IMR-90 (cell line): ENCODE measurements at regions not wholly inside any gene's neighbourhood (a gene's known extent, or its start where the extent isn't known, plus 50 kb on each side); places are given as distances from the start of the nearest gene placed in this dataset.
A peak's percentile ranks its signal among the peaks of the same experiment; 100 is the strongest.

Experiments used
- ATAC-seq: fragments of 200-7000 bp; cut with Tn5 transposase; 2 replicates; pipeline ENCODE4 v1.9.1; 2020; ENCODE audit warnings: low read depth, mild to moderate bottlenecking, moderate library complexity
- BruUV-seq: library from RNA; stranded (reverse); fragments of 400-500 nt; replicated peaks from 2 replicates; lab custom pipeline; 2021; lab: Mats Ljungman, UMichigan
- CTCF ChIA-PET: fragments of 300-600 bp; formaldehyde crosslinking; extraction: SDS; loops from one replicate; lab custom pipeline; 2021; ENCODE audit warnings: antibody characterized with exemption; lab: Yijun Ruan, JAX
- POLR2A ChIA-PET: fragments of 300-600 bp; sonication (Branson Sonifier 250); formaldehyde crosslinking; loops from one replicate; lab custom pipeline; 2022; ENCODE audit warnings: antibody characterized with exemption; ENCODE audit not compliant: unreplicated experiment; lab: Charles Lee
- DNase-seq: peaks from one replicate; pipeline ENCODE4 v3.0.0; 2013
- H2AFZ ChIP-seq: replicated peaks from 2 replicates; pipeline ENCODE3; 2013; ENCODE audit warnings: low read length, mild to moderate bottlenecking; ENCODE audit not compliant: poor library complexity
- H2AK5ac ChIP-seq: 2 replicates; pipeline ENCODE4 v1.6.1; 2013; ENCODE audit warnings: low read depth, low read length, inconsistent platforms
- H2AK9ac ChIP-seq: replicated peaks from 2 replicates; pipeline ENCODE3; 2013; ENCODE audit warnings: mild to moderate bottlenecking, low read depth, low read length, moderate library complexity; ENCODE audit not compliant: poor library complexity
- H2BK120ac ChIP-seq: 2 replicates; pipeline ENCODE4 v1.6.1; 2013; ENCODE audit warnings: low read depth, low read length, inconsistent platforms
- H2BK15ac ChIP-seq: 3 replicates; pipeline ENCODE4 v1.6.1; 2013; ENCODE audit warnings: low read depth, low read length, inconsistent platforms
- H2BK20ac ChIP-seq: 2 replicates; pipeline ENCODE4 v1.6.1; 2013; ENCODE audit warnings: low read depth, mild to moderate bottlenecking, inconsistent platforms, low read length, moderate library complexity
- H2BK5ac ChIP-seq: 2 replicates; pipeline ENCODE4 v1.6.1; 2013; ENCODE audit warnings: mild to moderate bottlenecking, low read depth, low read length, inconsistent platforms; ENCODE audit not compliant: poor library complexity, severe bottlenecking
- H3K14ac ChIP-seq: replicated peaks from 2 replicates; pipeline ENCODE4 v1.6.1; 2013; ENCODE audit warnings: low read depth, low read length, inconsistent platforms
- H3K18ac ChIP-seq: 2 replicates; pipeline ENCODE4 v1.6.1; 2013; ENCODE audit warnings: low read depth, low read length, control low read depth
- H3K23ac ChIP-seq: 2 replicates; pipeline ENCODE4 v1.6.1; 2013; ENCODE audit warnings: low read depth, low read length, inconsistent platforms
- H3K27ac ChIP-seq: 2 replicates; pipeline ENCODE4 v1.5.1; 2013; ENCODE audit warnings: mild to moderate bottlenecking, control low read depth, low read length; ENCODE audit not compliant: insufficient read depth
- H3K27me3 ChIP-seq: 2 replicates; pipeline ENCODE4 v1.6.1; 2013; ENCODE audit warnings: low read length; ENCODE audit not compliant: control insufficient read depth, insufficient read depth
- H3K36me3 ChIP-seq: 2 replicates; pipeline ENCODE4 v1.6.1; 2013; ENCODE audit warnings: low read length, mixed read lengths; ENCODE audit not compliant: control insufficient read depth, insufficient read depth
- H3K4ac ChIP-seq: 2 replicates; pipeline ENCODE4 v1.6.1; 2013; ENCODE audit warnings: low read depth, low read length, inconsistent platforms
- H3K4me1 ChIP-seq: 2 replicates; pipeline ENCODE4 v1.6.1; 2013; ENCODE audit warnings: low read length, mixed read lengths; ENCODE audit not compliant: control insufficient read depth, insufficient read depth
- H3K4me2 ChIP-seq: 2 replicates; pipeline ENCODE4 v1.6.1; 2013; ENCODE audit warnings: low read depth, mild to moderate bottlenecking, control low read depth, low read length, moderate library complexity
- H3K4me3 ChIP-seq: 2 replicates; pipeline ENCODE4 v1.5.1; 2013; ENCODE audit warnings: low read depth, mild to moderate bottlenecking, control low read depth, low read length, moderate library complexity; ENCODE audit not compliant: insufficient read depth
- H3K56ac ChIP-seq: 2 replicates; pipeline ENCODE4 v1.6.1; 2013; ENCODE audit warnings: low read length, inconsistent platforms; ENCODE audit not compliant: insufficient read depth; ENCODE audit errors: extremely low read depth
- H3K79me1 ChIP-seq, 2 experiments: 2 replicates each; pipeline ENCODE4 v1.6.1; 2013; ENCODE audit warnings: low read length in 2 of 2, inconsistent platforms in 1 of 2, low read depth in 1 of 2
- H3K9ac ChIP-seq: 2 replicates; pipeline ENCODE4 v1.6.1; 2013; ENCODE audit warnings: low read depth, low read length, control low read depth
- H3K9me1 ChIP-seq: 2 replicates; pipeline ENCODE4 v1.6.1; 2013; ENCODE audit warnings: low read length, inconsistent platforms; ENCODE audit not compliant: insufficient read depth
- H3K9me3 ChIP-seq: 2 replicates; pipeline ENCODE4 v1.6.1; 2013; ENCODE audit warnings: low read length; ENCODE audit not compliant: control insufficient read depth, insufficient read depth
- H4K20me1 ChIP-seq: 2 replicates; pipeline ENCODE4 v1.6.1; 2013; ENCODE audit warnings: low read length, inconsistent platforms; ENCODE audit not compliant: insufficient read depth
- H4K5ac ChIP-seq: 2 replicates; pipeline ENCODE4 v1.6.1; 2013; ENCODE audit warnings: mild to moderate bottlenecking, low read depth, low read length, control low read depth
- H4K8ac ChIP-seq, 2 experiments: 2 replicates each; pipeline ENCODE4 v1.6.1; 2013; ENCODE audit warnings: low read depth in 2 of 2, low read length in 2 of 2, control low read depth in 1 of 2, inconsistent platforms in 1 of 2
- H4K91ac ChIP-seq: 2 replicates; pipeline ENCODE4 v1.6.1; 2013; ENCODE audit warnings: low read depth, low read length, inconsistent platforms; ENCODE audit not compliant: insufficient read depth
- BHLHE40 ChIP-seq: fragments of 150-350 bp; IDR thresholded peaks from 2 replicates; pipeline ENCODE4 v1.6.1; 2016; ENCODE audit warnings: mild to moderate bottlenecking, low read depth, low read length
- CEBPB ChIP-seq: IDR thresholded peaks from 2 replicates; pipeline ENCODE4 v1.6.1; 2012; ENCODE audit warnings: low read depth, low read length, improper control_type of control experiment
- CHD1 ChIP-seq: IDR thresholded peaks from 2 replicates; pipeline ENCODE4 v1.6.1; 2012; ENCODE audit warnings: low read depth, low read length, improper control_type of control experiment
- CTCF ChIP-seq: conservative IDR thresholded peaks from 2 replicates; pipeline ENCODE4 v1.5.1; 2012; ENCODE audit warnings: mild to moderate bottlenecking, low read depth, low read length, improper control_type of control experiment
- MAZ ChIP-seq: IDR thresholded peaks from 2 replicates; pipeline ENCODE4 v1.6.1; 2012; ENCODE audit warnings: low read depth, mild to moderate bottlenecking, low read length, improper control_type of control experiment, moderate library complexity, borderline replicate concordance
- MXI1 ChIP-seq: IDR thresholded peaks from 2 replicates; pipeline ENCODE4 v1.6.1; 2012; ENCODE audit warnings: low read depth, mild to moderate bottlenecking, low read length, moderate library complexity, borderline replicate concordance
- NFE2L2 ChIP-seq: fragments of 150-350 bp; IDR thresholded peaks from 2 replicates; pipeline ENCODE4 v1.6.1; 2016; ENCODE audit warnings: low read depth, mild to moderate bottlenecking, low read length
- POLR2A ChIP-seq: IDR thresholded peaks from 2 replicates; pipeline ENCODE4 v1.6.1; 2012; ENCODE audit warnings: mild to moderate bottlenecking, low read depth, low read length
- RCOR1 ChIP-seq: IDR thresholded peaks from 2 replicates; pipeline ENCODE4 v1.6.1; 2012; ENCODE audit warnings: mild to moderate bottlenecking, low read length, improper control_type of control experiment; ENCODE audit not compliant: insufficient replicate concordance
- RFX5 ChIP-seq: IDR thresholded peaks from 2 replicates; pipeline ENCODE4 v1.8.0; 2012; ENCODE audit warnings: low read depth, mild to moderate bottlenecking, low read length, moderate library complexity
- USF2 ChIP-seq: fragments of 150-350 bp; IDR thresholded peaks from 2 replicates; pipeline ENCODE4 v1.6.1; 2017; ENCODE audit warnings: mild to moderate bottlenecking, antibody characterized with exemption, low read length, low read depth
- WGBS, 2 experiments: methylation state at CpG; one replicate each; pipeline versions ENCODE4 v1.1.5 to v1.1.7; 2013; ENCODE audit warnings: missing lambda C conversion rate in 2 of 2; ENCODE audit not compliant: insufficient read length in 1 of 2; ENCODE audit errors: extremely low coverage in 2 of 2; 5-methylcytosine and 5-hydroxymethylcytosine counted together
- dilution Hi-C: fragments of 300-500 bp; cut with HindIII; formaldehyde crosslinking; loops from one replicate; pipeline ENCODE4 v1.14.3; 2018; ENCODE audit warnings: low sequenced_read_pairs; ENCODE audit not compliant: unreplicated experiment
- in situ Hi-C: fragments of 300-500 bp; cut with MboI; formaldehyde crosslinking; loops from 3 replicates; pipeline ENCODE4 v1.14.3; 2019; ENCODE audit warnings: low sequenced_read_pairs, inconsistent platforms, mixed read lengths
- intact Hi-C: fragments of 100-400 bp; cut with micrococcal nuclease; formaldehyde crosslinking; loops from 2 replicates; pipeline ENCODE4 v1.10.0; 2022

GRCh38 chr1:228852024-228852423, 116.7 kb downstream of the RHOU start:
- H3K9me1 ChIP-seq: 0 out of 2 replicates have a peak, but pooled peaks cover 6% of the 10 kb centered on the region
- no peak for DNase-seq
- H3K79me1 ChIP-seq: no peaks in the 10 kb centered on the region
- intact Hi-C loops (no loop called here), in situ Hi-C loops (no loop called here), dilution Hi-C loops (no loop called here)
- peak overlapping the region; percentile 18 for H2AFZ ChIP-seq
- POLR2A ChIA-PET: no interaction called here
- H4K20me1 ChIP-seq: no peaks in the 10 kb centered on the region
- ATAC-seq: no peak
- no peaks in the 10 kb centered on the region for H3K9me3 ChIP-seq
- no peak overlapping the region for H2BK15ac ChIP-seq
- H3K14ac ChIP-seq: no peak overlapping the region
- peaks cover 5% of the 10 kb centered on the region; the same call in 1 of the 2 replicates for H3K4me1 ChIP-seq
- H3K27ac ChIP-seq: no peak overlapping the region
- no TSS peak for BruUV-seq
- no peak overlapping the region for H3K18ac ChIP-seq
- CTCF ChIA-PET: no interaction called here
- H3K56ac ChIP-seq: no peak overlapping the region
- H2AK5ac ChIP-seq: peak overlapping the region; percentile 60; the same call in 1 of the 2 replicates
- no peak overlapping the region for H4K5ac ChIP-seq
- H3K36me3 ChIP-seq: no peaks in the 10 kb centered on the region
- no peak overlapping the region for H2BK120ac ChIP-seq
- H3K4me2 ChIP-seq: no peak overlapping the region
- H4K91ac ChIP-seq: no peak overlapping the region
- no peak overlapping the region for H3K4ac ChIP-seq
- H3K4me3 ChIP-seq: no peak overlapping the region
- WGBS, 2 experiments: no CpG with 5 or more reads among the region's 4 CpGs
- H2BK20ac ChIP-seq: no peak overlapping the region
- H4K8ac ChIP-seq: no peak overlapping the region
- no peak overlapping the region for H3K9ac ChIP-seq
- H3K23ac ChIP-seq: no peak overlapping the region
- TF ChIP-seq USF2 (no peak), CHD1 (no peak), RCOR1 (no peak), NFE2L2 (no peak), CTCF (no peak), POLR2A (no peak), MAZ (no peak), RFX5 (no peak), BHLHE40 (no peak), MXI1 (no peak), CEBPB (no peak)
- H2BK5ac ChIP-seq: no peak overlapping the region
- H3K27me3 ChIP-seq: no peaks in the 10 kb centered on the region
- no peak overlapping the region for H2AK9ac ChIP-seq
